ENCODE measurements at regions not wholly inside any gene's neighbourhood (a gene's known extent, or its start where the extent isn't known, plus 50 kb on each side); places are given as distances from the start of the nearest gene placed in this dataset.
"Not testable (repeated sequence)": the region's sequence is repeated elsewhere in the genome, so short reads cannot be mapped to it uniquely, and the experiment has no call there.

- H3K36me3 ChIP-seq (ENCODE audit: control insufficient read depth, insufficient read depth, low read length) = no peaks in the 10 kb centered on the region
- H3K4me3 ChIP-seq (ENCODE audit: low read depth, low read length) = no peak overlapping the region
- DNase-seq = no peak
- Mint-ChIP-seq H3K36me3 (ENCODE audit: insufficient read depth, unreplicated experiment) (no peaks in the 10 kb centered on the region), H3K4me3 (ENCODE audit: unreplicated experiment) (no peak overlapping the region), H3K27me3 (ENCODE audit: insufficient read depth, unreplicated experiment) (peaks cover 3% of the 10 kb centered on the region), H3K9me3 (ENCODE audit: unreplicated experiment) (no peaks in the 10 kb centered on the region), H3K27ac (ENCODE audit: unreplicated experiment) (no peak overlapping the region), H3K4me1 (ENCODE audit: low read depth, unreplicated experiment) (no peaks in the 10 kb centered on the region)
- ChIA-PET CTCF (interaction anchor here (0.8 to 1.7 kb wide), 2 partner anchors 15 to 199 kb away, joined by 3 to 13 read pairs; no protein-coding TSS in a partner anchor), POLR2A (no interaction called here)
- intact Hi-C loops (cut with micrococcal nuclease; ENCODE audit: unreplicated experiment) = loop anchor here (1.0 kb wide), 1 partner anchor 199 kb away; no protein-coding TSS in a partner anchor
- TF ChIP-seq, protein P1, sequence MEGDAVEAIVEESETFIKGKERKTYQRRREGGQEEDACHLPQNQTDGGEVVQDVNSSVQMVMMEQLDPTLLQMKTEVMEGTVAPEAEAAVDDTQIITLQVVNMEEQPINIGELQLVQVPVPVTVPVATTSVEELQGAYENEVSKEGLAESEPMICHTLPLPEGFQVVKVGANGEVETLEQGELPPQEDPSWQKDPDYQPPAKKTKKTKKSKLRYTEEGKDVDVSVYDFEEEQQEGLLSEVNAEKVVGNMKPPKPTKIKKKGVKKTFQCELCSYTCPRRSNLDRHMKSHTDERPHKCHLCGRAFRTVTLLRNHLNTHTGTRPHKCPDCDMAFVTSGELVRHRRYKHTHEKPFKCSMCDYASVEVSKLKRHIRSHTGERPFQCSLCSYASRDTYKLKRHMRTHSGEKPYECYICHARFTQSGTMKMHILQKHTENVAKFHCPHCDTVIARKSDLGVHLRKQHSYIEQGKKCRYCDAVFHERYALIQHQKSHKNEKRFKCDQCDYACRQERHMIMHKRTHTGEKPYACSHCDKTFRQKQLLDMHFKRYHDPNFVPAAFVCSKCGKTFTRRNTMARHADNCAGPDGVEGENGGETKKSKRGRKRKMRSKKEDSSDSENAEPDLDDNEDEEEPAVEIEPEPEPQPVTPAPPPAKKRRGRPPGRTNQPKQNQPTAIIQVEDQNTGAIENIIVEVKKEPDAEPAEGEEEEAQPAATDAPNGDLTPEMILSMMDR (IDR thresholded peaks at IDR 0.05; ENCODE audit: insufficient read depth in 1 of 2, low read depth in 1 of 2, low read length in 1 of 2, severe bottlenecking in 1 of 2, unreplicated experiment in 1 of 2) = no peak
- H3K4me1 ChIP-seq = no peaks in the 10 kb centered on the region
- no peaks in the 10 kb centered on the region for H3K27me3 ChIP-seq (replicated peaks; ENCODE audit: control insufficient read depth, insufficient read depth, low read length)
- no peaks in the 10 kb centered on the region for H3K9me3 ChIP-seq
- BruUV-seq (replicated peaks) = no TSS peak
Observed at GRCh38 chr4:42767669-42768068, 110.8 kb upstream of the ATP8A1 start.

- H3K36me3 Mint-ChIP-seq (ENCODE audit: insufficient read depth, unreplicated experiment) = no peaks in the 10 kb centered on the region
- H3K4me3 Mint-ChIP-seq (ENCODE audit: unreplicated experiment) = no peak overlapping the region
- intact Hi-C loops (cut with micrococcal nuclease; ENCODE audit: unreplicated experiment) = no loop called here
- H3K27ac Mint-ChIP-seq (ENCODE audit: unreplicated experiment) = no peak overlapping the region
- H3K9me3 Mint-ChIP-seq (ENCODE audit: unreplicated experiment) = no peaks in the 10 kb centered on the region
- CTCF ChIA-PET = no interaction called here
- no peaks in the 10 kb centered on the region for H3K4me1 ChIP-seq
- no peaks in the 10 kb centered on the region for H3K36me3 ChIP-seq (ENCODE audit: control insufficient read depth, insufficient read depth, low read length)
- POLR2A ChIA-PET = no interaction called here
- DNase-seq = no peak
- TF ChIP-seq, protein P1 (IDR thresholded peaks at IDR 0.05; ENCODE audit: insufficient read depth in 1 of 2, low read depth in 1 of 2, low read length in 1 of 2, severe bottlenecking in 1 of 2, unreplicated experiment in 1 of 2) = no peak
- H3K4me3 ChIP-seq (ENCODE audit: low read depth, low read length) = no peak overlapping the region
- no peaks in the 10 kb centered on the region for H3K9me3 ChIP-seq
- H3K27me3 Mint-ChIP-seq (ENCODE audit: insufficient read depth, unreplicated experiment) = no peaks in the 10 kb centered on the region
- H3K27me3 ChIP-seq (replicated peaks; ENCODE audit: control insufficient read depth, insufficient read depth, low read length) = no peaks in the 10 kb centered on the region
- BruUV-seq (replicated peaks) = no TSS peak
- no peaks in the 10 kb centered on the region for H3K4me1 Mint-ChIP-seq (ENCODE audit: low read depth, unreplicated experiment)
Observed at GRCh38 chr4:42761804-42762203, 104.9 kb upstream of the ATP8A1 start.

DNA sequence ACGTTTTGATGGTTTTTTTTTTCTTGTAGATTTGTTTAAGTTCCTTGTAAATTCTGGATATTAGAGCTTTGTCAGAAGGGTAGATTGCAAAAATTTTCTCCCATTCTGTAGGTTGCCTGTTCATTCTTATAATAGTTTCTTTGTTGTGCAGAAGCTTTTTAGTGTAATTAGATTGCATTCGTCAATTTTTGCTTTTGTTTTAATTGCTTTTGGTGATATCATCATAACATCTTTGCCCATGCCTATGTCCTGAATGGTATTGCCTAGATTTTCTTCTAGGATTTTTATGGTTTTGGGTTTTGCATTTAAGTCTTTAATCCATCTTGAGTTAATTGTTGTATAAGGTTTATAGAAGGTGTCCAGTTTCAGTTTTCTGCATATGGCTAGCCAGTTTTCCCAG is 98.1 kb upstream of the ATP8A1 start:
- H3K4me3 Mint-ChIP-seq (ENCODE audit: unreplicated experiment); BruUV-seq (replicated peaks); H3K27me3 Mint-ChIP-seq (ENCODE audit: insufficient read depth, unreplicated experiment); H3K27ac Mint-ChIP-seq (ENCODE audit: unreplicated experiment); H3K4me3 ChIP-seq (ENCODE audit: low read depth, low read length); CTCF ChIA-PET; intact Hi-C loops (cut with micrococcal nuclease; ENCODE audit: unreplicated experiment); H3K36me3 Mint-ChIP-seq (ENCODE audit: insufficient read depth, unreplicated experiment); H3K4me1 ChIP-seq; H3K9me3 Mint-ChIP-seq (ENCODE audit: unreplicated experiment); H3K4me1 Mint-ChIP-seq (ENCODE audit: low read depth, unreplicated experiment); DNase-seq; H3K36me3 ChIP-seq (ENCODE audit: control insufficient read depth, insufficient read depth, low read length); H3K27me3 ChIP-seq (replicated peaks; ENCODE audit: control insufficient read depth, insufficient read depth, low read length); H3K9me3 ChIP-seq; POLR2A ChIA-PET: not testable (repeated sequence)

GRCh38 chr4:42751587-42751986 is 94.7 kb upstream of the ATP8A1 start:
- TF ChIP-seq, protein P1 (IDR thresholded peaks at IDR 0.05; ENCODE audit: insufficient read depth in 1 of 2, low read depth in 1 of 2, low read length in 1 of 2, severe bottlenecking in 1 of 2, unreplicated experiment in 1 of 2) = no peak
- intact Hi-C loops (cut with micrococcal nuclease; ENCODE audit: unreplicated experiment) = no loop called here
- no peaks in the 10 kb centered on the region for H3K27me3 ChIP-seq (replicated peaks; ENCODE audit: control insufficient read depth, insufficient read depth, low read length)
- no peak overlapping the region for H3K4me3 ChIP-seq (ENCODE audit: low read depth, low read length)
- ChIA-PET POLR2A (no interaction called here), CTCF (no interaction called here)
- Mint-ChIP-seq H3K4me3 (ENCODE audit: unreplicated experiment) (no peak overlapping the region), H3K36me3 (ENCODE audit: insufficient read depth, unreplicated experiment) (no peaks in the 10 kb centered on the region), H3K27ac (ENCODE audit: unreplicated experiment) (no peak overlapping the region), H3K4me1 (ENCODE audit: low read depth, unreplicated experiment) (no peaks in the 10 kb centered on the region), H3K9me3 (ENCODE audit: unreplicated experiment) (no peaks in the 10 kb centered on the region), H3K27me3 (ENCODE audit: insufficient read depth, unreplicated experiment) (peaks cover 5% of the 10 kb centered on the region)
- H3K4me1 ChIP-seq = no peaks in the 10 kb centered on the region
- no peaks in the 10 kb centered on the region for H3K36me3 ChIP-seq (ENCODE audit: control insufficient read depth, insufficient read depth, low read length)
- DNase-seq = no peak
- H3K9me3 ChIP-seq = no peaks in the 10 kb centered on the region
- BruUV-seq (replicated peaks) = no TSS peak
